GM04503 (cell line): ENCODE measurements at regions not wholly inside any gene's neighbourhood (a gene's known extent, or its start where the extent isn't known, plus 50 kb on each side); places are given as distances from the start of the nearest gene placed in this dataset.
"Not testable (repeated sequence)": the region's sequence is repeated elsewhere in the genome, so short reads cannot be mapped to it uniquely, and the experiment has no call there.

Experiments
- DNase-seq: peaks from one replicate; pipeline ENCODE4 v3.0.0-alpha.2; 2012; ENCODE audit warnings: low read depth

- not testable (repeated sequence) for DNase-seq
These were observed 1643.7 kb downstream of the SPATA31A7 start for GRCh38 chr9:62833323-62834200.

- not testable (repeated sequence) for DNase-seq
These were observed 1647.5 kb downstream of the SPATA31A7 start for GRCh38 chr9:62837254-62837911.

GRCh38 chr9:62838024-62838718 lies 1648.3 kb downstream of the SPATA31A7 start:
- peak; percentile 9 for DNase-seq

- DNase-seq = not testable (repeated sequence)
These were observed 1649.3 kb downstream of the SPATA31A7 start for GRCh38 chr9:62839168-62839567.

GRCh38 chr9:62843145-62843544 lies 1653.3 kb downstream of the SPATA31A7 start:
- not testable (repeated sequence) for DNase-seq

GRCh38 chr9:62843706-62844290 lies 1654.0 kb downstream of the SPATA31A7 start:
- not testable (repeated sequence) for DNase-seq

GRCh38 chr9:62844681-62845185 lies 1654.9 kb downstream of the SPATA31A7 start:
- not testable (repeated sequence) for DNase-seq

GRCh38 chr9:62848258-62848657 lies 1658.4 kb downstream of the SPATA31A7 start:
- not testable (repeated sequence) for DNase-seq

- not testable (repeated sequence) for DNase-seq
These were observed 1660.2 kb downstream of the SPATA31A7 start for GRCh38 chr9:62849991-62850390.

GRCh38 chr9:62857280-62857679 lies 1667.4 kb downstream of the SPATA31A7 start:
- DNase-seq = not testable (repeated sequence)

GRCh38 chr9:62858240-62858639 lies 1668.4 kb downstream of the SPATA31A7 start:
- not testable (repeated sequence) for DNase-seq

- DNase-seq = not testable (repeated sequence)
These were observed 1671.4 kb downstream of the SPATA31A7 start for GRCh38 chr9:62860939-62861860.

- not testable (repeated sequence) for DNase-seq
These were observed 1672.3 kb downstream of the SPATA31A7 start for GRCh38 chr9:62862180-62862579.

GRCh38 chr9:62863319-62863718 lies 1673.5 kb downstream of the SPATA31A7 start:
- not testable (repeated sequence) for DNase-seq

GRCh38 chr9:62863867-62864266 lies 1674.0 kb downstream of the SPATA31A7 start:
- DNase-seq = not testable (repeated sequence)

GRCh38 chr9:62864481-62865469 lies 1674.9 kb downstream of the SPATA31A7 start:
- not testable (repeated sequence) for DNase-seq

- not testable (repeated sequence) for DNase-seq
These were observed 1679.2 kb downstream of the SPATA31A7 start for GRCh38 chr9:62869061-62869460.

- not testable (repeated sequence) for DNase-seq
These were observed 1681.9 kb downstream of the SPATA31A7 start for GRCh38 chr9:62871765-62872164.

- not testable (repeated sequence) for DNase-seq
These were observed 1684.4 kb downstream of the SPATA31A7 start for GRCh38 chr9:62874213-62874612.
